GM18519 (cell line): ENCODE measurements at regions not wholly inside any gene's neighbourhood (a gene's known extent, or its start where the extent isn't known, plus 50 kb on each side); places are given as distances from the start of the nearest gene placed in this dataset.
A peak's percentile ranks its signal among the peaks of the same experiment; 100 is the strongest.

Source experiments
- ATAC-seq: cut with Tn5 transposase; IDR thresholded peaks from one replicate; pipeline ENCODE4 v1.9.1; 2021; ENCODE audit warnings: mild to moderate bottlenecking, moderate library complexity; ENCODE audit not compliant: unreplicated experiment, low FRiP score

DNA sequence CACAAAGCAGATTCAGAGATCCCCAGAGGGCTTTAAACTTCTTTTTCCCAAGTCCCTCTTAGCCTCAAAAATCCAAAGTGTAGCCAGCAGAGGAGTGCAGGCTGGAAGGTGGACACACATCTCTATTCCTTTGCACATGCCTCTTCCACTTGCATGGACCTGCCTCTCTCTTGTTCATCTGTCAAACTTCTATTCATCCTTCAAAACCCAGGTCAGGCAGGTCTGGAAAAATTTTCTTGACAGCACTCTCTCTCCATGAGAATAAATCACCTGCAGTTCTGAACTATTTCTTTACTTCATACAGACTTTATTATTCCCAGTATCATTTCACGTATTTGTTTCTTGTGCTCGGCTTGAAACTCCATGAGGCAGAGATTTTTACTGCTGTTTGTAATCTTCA lies 127.5 kb downstream of the SS18 start:
- ATAC-seq, result no peak

DNA sequence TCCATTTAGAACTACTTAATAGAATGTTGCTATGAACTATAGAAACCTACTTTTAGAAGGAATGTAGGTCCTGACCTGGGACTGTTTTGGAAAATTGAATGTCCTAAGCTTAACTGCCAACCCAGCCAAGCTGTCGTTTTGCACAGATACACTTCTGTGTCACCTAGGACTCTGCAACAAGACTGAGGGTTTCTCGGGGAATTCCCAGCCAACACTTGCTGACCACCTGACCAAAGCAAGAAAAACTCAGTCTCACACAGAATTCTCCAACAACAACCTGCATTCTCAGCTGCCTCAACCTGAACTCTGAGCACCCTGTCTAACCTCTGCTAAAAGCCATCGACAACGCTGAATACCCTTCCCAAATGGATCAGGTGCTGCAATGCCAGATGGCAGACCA lies 128.2 kb downstream of the SS18 start:
- ATAC-seq, result no peak

DNA sequence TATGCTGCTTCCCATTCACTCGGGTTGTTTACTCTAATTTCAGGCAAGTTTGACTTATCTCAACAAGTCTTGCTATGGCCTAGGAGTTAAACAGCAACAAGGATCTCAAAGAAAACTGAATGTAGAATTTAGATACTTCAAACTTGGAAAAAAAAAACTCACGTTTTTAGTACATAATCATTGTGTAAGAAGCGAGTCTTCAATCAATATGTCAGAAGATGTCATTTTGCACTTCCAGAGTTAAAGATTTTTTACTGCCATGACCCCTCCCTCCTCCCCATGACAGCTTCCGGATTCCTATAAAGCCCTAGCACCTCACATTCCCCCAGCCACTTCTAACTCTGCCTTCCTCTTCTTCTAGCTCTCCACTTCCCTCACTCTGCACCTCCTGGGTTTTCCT lies 133.4 kb downstream of the SS18 start:
- ATAC-seq, result no peak

DNA sequence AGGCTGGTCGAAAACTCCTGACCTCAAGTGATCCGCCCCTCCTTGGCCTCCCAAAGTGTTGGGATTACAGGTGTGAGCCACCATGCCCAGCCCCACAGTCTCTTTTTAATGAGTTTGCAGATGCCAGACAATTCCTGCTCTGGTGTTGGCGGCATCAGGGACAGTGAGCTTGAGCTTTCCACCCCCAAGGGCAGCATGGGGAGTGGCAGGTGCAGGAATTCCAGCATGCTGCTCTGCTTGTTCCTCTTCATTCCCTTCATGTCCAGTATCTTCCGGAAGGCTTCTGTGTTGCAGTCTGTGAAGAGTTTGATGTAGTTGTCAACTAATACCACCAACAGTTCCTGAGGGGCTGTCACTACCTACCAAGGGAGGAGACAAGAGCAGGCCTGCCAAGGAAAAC lies 137.3 kb downstream of the SS18 start:
- no peak for ATAC-seq

DNA sequence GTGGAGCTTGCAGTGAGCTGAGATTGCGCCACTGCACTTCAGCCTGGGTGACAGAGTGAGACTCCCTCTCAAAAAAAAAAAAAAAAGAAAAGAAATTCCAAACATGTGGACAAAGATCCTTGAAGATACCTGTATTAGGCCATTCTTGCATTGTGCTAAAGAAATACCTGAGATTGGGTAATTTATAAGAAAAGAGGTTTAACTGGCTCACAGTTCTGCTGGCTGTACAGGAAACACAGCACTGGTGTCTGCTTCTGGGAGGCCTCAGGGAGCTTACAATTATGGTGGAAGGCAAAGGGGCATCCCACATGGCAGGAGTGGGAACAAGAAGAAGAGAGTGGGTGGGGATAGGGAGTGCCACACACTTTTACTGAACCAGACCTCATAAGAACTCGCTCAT lies 140.1 kb downstream of the SS18 start:
- no peak for ATAC-seq

DNA sequence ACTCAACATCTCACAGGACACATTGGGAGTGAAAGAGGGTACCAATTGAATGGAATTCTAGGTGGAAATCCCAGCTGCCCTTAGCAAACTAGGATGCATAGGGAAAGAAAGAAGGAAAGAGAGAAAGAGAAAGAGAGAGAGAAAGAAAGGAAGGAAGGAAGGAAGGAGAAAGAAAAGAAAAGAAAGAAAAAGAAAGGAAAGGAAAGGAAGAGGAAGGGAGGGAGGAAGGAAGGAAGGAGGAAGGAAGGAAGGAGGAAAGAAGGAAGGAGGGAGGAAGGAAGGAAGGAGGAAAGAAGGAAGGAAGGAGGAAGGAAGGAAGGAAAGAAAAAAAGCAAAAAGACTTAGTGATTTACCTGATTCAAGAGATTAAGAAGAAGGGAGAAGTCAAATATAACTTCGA lies 143.9 kb downstream of the SS18 start:
- no peak for ATAC-seq

DNA sequence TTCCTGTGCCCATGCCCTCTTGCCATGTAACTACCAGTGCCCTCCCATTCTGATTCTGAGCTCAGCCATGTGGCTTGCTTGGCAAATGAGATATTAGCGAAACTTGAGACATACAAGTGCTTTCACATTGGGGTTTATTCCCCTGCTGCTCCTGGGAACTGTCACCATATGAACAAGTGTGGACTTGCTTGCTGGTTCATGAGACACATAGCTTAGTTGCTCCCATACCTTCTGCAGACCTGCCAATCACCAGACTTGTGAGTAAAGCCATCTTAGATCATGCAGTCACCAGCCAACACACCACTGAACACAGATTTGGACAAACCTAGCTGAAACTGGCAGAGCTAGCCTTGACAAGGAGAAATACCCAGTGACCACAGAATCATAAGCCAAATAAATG lies 155.1 kb downstream of the SS18 start:
- ATAC-seq, result no peak

DNA sequence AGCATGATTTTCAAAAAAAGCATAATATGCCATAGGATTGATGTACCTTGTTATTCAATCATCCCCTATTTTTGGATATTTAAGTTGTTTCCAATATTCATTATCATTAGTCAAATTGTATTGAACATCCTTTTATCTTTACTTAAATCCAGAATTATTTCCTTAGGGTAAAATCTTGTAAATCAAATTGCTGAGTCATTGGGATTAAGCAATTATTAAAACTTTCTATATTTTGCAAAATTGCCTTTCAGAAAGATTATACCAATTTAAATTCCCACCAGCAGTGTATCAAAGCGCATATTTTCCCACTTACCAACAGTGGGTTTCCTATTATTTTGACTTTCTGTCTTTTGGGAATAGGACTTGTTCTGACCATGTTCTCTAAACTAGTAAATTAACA lies 159.3 kb downstream of the SS18 start:
- ATAC-seq, result no peak

DNA sequence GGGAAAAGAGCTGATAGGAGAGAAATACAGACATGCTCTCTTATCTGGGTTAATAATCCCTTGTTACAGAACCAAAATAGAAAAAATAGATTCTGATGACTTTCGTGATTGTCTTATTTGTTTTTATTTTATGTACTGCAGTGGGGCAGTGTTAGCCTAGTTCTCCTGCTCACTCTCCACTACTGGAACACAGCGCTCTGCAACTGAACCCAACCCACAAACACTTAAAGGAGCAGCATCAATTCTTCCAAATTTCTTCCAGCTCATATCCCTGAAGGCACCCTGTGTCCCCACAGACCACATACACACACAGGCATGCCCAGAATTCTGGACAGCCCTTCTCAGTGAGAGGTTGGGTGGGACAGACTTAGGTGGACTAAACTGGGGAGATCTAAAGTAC lies 160.6 kb downstream of the SS18 start:
- ATAC-seq, result no peak

DNA sequence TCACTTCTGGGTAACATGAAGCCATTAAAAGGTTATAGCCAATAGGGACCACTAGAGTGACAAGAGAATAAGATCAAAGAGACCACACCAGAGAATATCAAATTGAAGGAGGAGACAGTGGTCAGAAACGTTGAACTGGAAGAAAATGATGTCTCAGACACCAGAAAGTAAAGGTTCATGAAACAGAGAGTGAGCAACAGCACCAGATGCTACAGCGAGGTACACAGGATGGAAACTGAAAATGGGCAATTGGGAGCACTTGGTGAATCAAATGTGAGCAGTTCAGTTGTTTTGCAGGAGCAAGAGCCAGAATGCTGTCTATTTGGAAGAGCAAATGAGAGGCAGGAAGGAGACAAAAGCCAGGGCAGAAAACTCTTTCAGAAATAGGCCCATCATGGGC lies 162.6 kb downstream of the SS18 start:
- ATAC-seq, result no peak

DNA sequence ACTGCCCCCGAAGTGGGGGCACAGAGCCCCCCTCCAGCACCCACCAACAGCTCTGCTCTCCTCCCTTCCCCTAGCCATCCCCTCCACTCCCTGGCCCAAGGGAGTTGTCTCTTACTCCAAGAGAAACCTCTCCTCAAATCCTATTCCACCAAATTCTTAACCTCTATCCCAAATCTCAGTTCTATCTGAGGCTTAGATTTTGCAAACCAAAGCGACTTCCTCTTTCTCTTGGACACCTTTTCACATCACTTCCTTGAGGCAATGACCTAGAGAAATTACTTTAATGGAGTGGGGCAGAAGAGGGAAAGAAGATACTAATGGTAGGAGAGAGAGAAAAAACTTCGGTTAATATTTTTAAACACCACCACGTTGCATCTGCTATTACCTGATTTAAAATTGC lies 167.2 kb downstream of the SS18 start:
- no peak for ATAC-seq

DNA sequence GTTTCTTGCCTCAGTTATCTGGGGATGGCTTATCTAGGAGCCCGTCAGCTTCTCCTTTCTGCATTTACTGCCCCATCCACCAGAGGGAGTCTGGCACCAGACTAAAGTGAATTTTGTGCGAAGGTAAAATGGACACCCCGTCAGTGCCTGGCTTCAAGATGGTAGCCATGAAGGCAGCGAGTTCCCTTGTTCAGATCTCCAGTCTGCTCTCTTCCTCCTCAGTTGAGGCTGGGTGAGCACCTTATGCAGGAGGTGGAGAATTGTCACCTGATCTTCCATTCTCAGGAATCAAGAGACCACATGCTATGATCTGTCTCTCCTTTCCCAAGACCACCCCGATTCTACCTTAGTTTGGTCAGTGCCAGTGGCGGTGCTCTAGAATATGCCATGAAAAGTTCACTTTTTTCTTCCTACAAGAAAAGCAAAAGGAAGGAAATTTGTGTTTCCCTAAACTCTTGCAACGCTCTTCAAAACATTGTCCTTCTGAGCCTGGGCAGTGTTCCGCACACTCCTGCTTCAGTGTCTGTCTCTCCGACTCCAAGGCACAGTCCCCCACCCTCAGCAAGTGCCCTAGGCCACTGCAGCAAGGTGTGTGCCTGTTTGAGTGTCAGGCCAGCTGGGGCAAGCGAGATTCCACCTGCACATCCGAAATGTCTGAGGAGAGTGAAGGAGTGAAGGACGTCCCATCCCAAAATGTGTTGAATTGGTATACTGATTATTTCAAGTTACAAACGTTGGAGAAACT lies 168.6 kb downstream of the SS18 start:
- peak; percentile 58 for ATAC-seq

DNA sequence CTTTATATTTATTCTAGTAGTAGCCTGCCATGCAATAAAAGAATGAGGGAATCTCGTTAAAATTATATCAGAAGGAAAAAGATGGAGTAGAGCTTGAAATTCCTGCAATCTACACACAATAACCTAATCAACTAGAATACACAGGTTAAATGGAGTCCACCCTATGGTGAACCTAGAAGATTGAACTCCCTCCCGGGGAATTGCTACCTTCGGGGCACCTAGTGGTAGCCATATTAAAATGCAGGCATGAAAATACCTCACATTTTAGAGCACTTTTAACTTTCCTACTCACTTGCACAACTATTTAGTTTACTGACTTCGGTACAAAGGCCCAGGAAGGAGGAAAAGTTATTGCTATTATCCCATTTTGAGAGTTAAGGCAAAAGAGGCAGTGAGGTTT lies 174.5 kb downstream of the SS18 start:
- ATAC-seq, result no peak

DNA sequence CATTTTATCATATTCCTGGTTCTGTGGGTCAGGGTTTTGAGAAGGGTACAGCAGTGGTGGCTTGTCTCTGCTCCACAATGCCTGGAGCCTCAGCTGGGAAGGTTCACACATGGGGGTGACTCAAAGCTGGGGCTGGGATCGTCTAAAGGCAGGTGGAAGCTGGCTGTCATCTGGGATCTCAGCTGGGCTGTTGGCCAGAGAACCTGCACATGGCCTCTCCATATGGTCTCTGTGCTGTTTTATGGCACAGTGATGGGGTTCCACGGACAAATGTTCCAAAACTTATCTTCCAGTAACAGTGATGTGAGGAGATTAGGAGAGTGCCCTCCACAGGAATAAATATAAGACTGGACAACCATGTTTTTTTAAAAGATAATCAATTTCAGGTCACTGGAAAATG lies 191.4 kb downstream of the SS18 start:
- no peak for ATAC-seq

DNA sequence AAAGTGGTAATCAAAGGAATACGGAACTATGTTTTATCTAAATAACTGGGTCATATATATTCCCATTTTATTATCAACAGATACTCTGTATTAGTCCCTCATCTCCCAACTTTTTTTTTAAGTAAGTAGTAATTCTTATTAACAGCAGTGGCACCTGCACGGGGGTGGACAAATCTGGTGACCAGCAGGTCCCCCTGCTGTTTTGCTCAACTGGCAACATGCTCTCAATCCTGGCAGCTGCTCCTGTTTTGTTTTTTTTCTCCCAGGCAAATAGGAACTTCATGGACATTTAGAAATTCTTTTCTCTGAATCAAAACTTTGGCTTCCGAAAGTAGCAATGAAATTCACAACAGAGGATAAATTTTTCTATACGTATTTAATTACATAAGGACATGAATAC lies 193.5 kb downstream of the SS18 start:
- ATAC-seq, result no peak

DNA sequence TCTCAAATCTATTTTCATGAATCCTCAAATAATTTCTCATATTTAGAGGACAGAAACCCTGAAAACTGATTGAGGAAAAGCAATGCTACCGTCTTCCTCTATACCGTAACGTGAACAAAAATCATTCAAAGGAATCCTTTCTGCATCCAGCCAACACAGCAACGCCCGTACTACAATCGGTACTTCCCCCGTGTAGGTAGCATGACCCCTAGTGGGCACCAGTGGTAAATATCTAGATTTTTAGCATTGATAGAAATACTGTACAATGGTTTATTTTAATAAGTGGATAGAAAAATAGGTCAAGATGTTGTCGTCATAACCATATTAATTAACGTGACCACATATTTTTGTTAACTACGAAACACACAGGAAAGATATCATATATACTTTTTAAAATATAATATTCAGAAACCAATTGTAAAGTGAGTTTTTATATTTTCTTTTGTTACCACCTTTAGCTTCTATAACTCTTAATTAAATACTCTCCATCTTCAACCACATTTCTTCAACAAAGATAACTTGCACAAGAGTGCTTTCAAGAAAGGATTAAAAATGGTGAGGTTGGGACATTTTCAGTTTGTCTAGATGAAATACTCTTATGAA lies 194.1 kb downstream of the SS18 start:
- ATAC-seq, result peak; percentile 74

DNA sequence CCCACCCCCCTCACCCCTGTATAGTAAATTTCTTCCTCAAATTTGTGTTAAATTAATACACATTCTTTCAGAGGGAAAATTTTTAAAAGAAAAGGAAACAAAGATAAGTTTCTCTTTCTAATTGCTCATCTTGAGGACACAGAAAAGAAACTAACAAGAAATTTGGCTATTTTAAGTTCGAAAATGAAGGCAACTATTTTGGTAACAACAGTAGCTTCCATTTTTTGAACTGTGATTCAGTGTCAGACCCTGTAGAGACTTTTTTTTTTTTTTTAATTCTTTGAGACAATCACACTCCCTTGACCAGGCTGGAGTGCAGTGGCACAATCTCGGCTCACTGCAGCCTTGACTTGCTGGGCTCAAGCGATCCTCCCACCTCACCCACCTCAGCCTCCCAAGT lies 194.9 kb downstream of the SS18 start:
- ATAC-seq, result no peak

DNA sequence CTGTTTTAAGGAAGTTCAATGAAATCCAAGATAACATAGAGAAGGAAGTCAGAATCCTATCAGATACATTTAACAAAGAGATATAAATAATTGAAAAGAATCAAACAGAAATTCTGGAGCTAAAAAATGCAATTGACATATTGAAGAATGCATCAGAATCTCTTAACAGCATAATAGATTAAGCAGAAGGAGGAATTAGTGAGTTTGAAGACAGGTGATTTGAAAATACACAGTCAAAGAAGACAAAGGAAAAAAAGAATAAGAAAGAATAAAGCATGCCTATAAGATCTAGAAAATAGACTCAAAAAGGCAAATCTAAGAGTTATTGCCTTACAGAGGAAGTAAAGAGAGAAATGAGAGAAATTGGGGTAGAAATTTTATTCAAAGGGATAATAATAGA lies 204.1 kb downstream of the SS18 start:
- no peak for ATAC-seq

DNA sequence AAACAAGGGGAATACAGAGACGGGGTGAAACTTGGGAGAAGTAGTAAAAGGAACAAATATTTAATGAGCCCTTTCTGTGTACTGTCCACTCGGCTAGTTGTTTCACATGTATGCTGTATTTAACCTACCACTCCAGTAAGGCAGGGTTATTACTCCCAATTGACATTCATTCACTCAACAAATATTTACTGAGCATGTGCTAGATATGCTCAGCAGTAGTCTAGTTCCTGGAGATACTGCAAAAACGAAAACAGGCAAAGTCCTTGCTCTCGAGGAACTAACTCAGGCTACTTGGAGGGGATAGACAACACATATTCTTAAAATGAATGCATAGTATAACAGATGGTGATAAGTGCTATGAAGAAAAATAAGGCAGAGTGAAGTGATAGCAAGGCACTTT lies 207.3 kb downstream of the SS18 start:
- ATAC-seq, result no peak

DNA sequence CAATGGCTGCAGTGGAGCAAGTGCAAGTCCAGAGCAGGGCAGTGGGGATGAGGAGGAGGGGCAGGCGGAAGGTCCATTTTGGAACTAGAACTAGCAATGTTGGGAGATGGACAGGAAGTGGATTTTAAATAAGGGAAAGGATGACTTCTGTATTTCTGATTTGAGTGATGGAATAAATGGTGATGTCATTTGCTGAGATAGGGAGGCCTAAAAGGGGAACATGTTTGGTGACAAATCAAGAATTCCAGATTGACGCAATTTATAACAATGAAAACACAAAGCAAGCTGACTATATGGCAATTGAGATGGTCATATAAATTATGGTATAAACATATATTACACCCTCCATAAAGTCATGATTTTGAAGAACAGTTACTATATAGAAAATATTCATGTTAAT lies 209.3 kb downstream of the SS18 start:
- ATAC-seq, result no peak

DNA sequence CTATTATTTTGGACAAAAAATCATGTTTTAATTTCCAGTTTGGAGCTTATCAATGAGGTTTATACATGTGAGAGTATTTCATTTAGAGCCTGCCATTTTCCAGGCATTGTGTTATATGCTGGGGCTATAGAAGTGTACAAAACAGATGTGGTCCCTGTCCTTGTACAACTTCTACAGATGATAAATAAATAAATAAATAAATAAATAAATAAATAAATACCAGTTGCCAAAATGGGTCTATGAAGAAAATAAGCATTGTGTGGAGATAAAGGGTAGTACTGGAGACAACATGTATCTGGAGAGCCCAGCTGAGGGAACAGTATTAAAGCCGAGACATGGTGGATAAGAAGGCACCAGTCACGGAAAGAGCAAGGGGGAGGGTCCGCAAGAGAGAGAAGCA lies 210.0 kb downstream of the SS18 start:
- ATAC-seq, result no peak

DNA sequence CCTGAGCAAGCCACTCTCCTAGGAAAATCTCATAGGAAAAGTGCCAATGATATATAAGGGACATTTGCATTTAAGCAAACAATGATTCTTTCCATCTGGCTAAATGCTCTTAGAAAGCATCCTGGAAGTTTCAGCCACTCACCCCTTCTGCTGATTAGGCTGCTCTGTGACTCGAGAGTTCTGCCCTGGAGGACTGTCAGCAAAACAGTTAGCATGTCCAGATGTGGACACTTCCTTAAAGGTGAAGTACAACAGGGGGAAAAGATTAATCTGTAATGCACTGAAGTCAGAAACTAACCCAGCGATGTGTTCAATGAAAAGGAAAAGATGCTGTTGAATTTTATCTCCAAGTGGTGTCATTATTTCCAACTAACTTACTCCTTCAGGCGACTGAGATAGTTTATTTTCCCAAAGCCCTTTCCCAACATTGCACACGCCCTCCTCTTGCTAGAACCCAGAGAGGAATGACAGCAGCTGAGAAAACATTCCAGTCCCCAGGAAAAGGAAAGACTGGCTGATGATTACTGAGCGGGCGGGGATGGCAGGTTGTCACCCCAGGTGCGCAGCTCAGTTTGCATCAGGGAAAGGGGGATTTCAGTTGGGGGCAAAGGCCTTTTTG lies 214.0 kb downstream of the SS18 start:
- ATAC-seq, result no peak
